Uterus (tissue), 3 donors: ENCODE measurements at regions not wholly inside any gene's neighbourhood (a gene's known extent, or its start where the extent isn't known, plus 50 kb on each side); places are given as distances from the start of the nearest gene placed in this dataset.

Source experiments
- DNase-seq, 2 donors: peaks; one replicate each; pipeline ENCODE4 v3.0.0-alpha.2; 2019 to 2020
- H3K27ac ChIP-seq, 2 donors: fragments of 200-600 bp; sonication (generic); 1 replicate in 1 of 2; 2 replicates in 1 of 2; pipeline ENCODE4 v1.5.1; 2016 to 2018
- H3K27me3 ChIP-seq, 2 donors: fragments of 200-600 bp; sonication (generic); one replicate each; pipeline ENCODE4 v1.5.1; 2018 to 2019; ENCODE audit warnings: control low read depth in 1 of 2
- H3K36me3 ChIP-seq, 2 donors: fragments of 200-600 bp; sonication (generic); one replicate each; pipeline ENCODE4 v1.5.1; 2019; ENCODE audit warnings: control low read depth in 1 of 2
- H3K4me1 ChIP-seq, 2 donors: fragments of 200-600 bp; sonication (generic); one replicate each; pipeline ENCODE4 v1.5.1; 2018 to 2019; ENCODE audit warnings: control low read depth in 1 of 2
- H3K4me3 ChIP-seq, 2 donors: fragments of 200-600 bp; sonication (generic); 1 replicate in 1 of 2; 2 replicates in 1 of 2; pipeline ENCODE4 v1.5.1; 2018 to 2019; ENCODE audit warnings: mild to moderate bottlenecking in 1 of 2
- H3K9me3 ChIP-seq, 2 donors: fragments of 200-600 bp; sonication (generic); one replicate each; pipeline ENCODE4 v1.5.1; 2019; ENCODE audit warnings: control low read depth in 1 of 2
- POLR2A ChIP-seq, 2 donors: fragments of 450-650 bp; IDR thresholded peaks; one replicate each; pipeline ENCODE4 v1.6.1; 2016; ENCODE audit warnings: antibody characterized with exemption in 2 of 2, mild to moderate bottlenecking in 1 of 2, moderate library complexity in 1 of 2
- intact Hi-C: fragments of 100-400 bp; cut with DNase I; formaldehyde crosslinking; loops from one replicate; pipeline ENCODE4 v1.15.1; 2023; ENCODE audit warnings: low total_unique reads
- TF ChIP-seq, protein P1 (sequence below), 4 experiments: fragments of 200-600 bp in 2 of 4; fragments of 450-650 bp in 2 of 4; sonication (generic) in 2 of 4; IDR thresholded peaks; one replicate each; pipeline ENCODE4 v1.5.1; 2016 to 2019; ENCODE audit warnings: antibody characterized with exemption in 4 of 4, mild to moderate bottlenecking in 2 of 4, moderate library complexity in 1 of 4
- donor health status: DM: yes; HTN: yes; CAD: no.

DNA sequence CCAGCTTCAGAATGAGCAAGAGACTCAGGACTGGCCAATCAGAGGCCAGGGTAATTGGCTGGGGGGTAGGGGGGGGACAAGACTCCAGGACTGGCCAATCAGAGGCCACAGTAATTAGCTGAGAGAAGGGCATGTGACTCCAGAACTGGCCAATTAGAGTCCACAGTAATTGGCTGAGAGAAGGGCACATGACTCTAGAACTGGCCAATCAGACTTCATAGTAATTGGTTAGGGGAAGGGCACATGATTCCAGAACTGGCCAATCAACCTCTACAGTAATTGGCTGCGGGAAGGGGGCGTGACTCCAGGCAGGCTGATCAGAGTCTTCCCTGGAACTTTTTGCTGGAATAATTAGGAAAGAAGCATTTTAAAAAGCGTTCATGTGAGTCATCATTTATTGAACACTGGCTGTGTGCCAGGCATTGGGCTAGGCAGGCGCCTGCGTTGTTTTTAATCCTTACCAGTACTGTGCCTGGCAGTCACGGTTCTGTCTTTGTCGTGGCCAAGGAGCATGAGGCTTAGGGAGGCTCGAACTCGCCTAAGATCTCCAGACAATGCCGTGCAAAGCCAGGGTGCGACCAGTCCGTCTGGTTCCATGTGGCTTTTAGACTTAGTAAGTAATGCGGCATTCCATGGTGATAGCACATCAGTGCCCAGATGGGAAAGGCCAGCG, 508.1 kb downstream of the TBC1D22A start:
- Histone ChIP-seq H3K9me3 (no peaks in the 10 kb centered on the region), H3K36me3 (no peaks in the 10 kb centered on the region), H3K27me3 (no peaks in the 10 kb centered on the region), H3K4me3 (no peak overlapping the region), H3K27ac (no peak overlapping the region), H3K4me1 (no peaks in the 10 kb centered on the region)
- intact Hi-C loops = no loop called here
- no peak for DNase-seq
- TF ChIP-seq, protein P1, sequence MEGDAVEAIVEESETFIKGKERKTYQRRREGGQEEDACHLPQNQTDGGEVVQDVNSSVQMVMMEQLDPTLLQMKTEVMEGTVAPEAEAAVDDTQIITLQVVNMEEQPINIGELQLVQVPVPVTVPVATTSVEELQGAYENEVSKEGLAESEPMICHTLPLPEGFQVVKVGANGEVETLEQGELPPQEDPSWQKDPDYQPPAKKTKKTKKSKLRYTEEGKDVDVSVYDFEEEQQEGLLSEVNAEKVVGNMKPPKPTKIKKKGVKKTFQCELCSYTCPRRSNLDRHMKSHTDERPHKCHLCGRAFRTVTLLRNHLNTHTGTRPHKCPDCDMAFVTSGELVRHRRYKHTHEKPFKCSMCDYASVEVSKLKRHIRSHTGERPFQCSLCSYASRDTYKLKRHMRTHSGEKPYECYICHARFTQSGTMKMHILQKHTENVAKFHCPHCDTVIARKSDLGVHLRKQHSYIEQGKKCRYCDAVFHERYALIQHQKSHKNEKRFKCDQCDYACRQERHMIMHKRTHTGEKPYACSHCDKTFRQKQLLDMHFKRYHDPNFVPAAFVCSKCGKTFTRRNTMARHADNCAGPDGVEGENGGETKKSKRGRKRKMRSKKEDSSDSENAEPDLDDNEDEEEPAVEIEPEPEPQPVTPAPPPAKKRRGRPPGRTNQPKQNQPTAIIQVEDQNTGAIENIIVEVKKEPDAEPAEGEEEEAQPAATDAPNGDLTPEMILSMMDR (IDR thresholded peaks at IDR 0.05) = no peak
- TF ChIP-seq POLR2A (IDR thresholded peaks at IDR 0.05) = no peak

DNA sequence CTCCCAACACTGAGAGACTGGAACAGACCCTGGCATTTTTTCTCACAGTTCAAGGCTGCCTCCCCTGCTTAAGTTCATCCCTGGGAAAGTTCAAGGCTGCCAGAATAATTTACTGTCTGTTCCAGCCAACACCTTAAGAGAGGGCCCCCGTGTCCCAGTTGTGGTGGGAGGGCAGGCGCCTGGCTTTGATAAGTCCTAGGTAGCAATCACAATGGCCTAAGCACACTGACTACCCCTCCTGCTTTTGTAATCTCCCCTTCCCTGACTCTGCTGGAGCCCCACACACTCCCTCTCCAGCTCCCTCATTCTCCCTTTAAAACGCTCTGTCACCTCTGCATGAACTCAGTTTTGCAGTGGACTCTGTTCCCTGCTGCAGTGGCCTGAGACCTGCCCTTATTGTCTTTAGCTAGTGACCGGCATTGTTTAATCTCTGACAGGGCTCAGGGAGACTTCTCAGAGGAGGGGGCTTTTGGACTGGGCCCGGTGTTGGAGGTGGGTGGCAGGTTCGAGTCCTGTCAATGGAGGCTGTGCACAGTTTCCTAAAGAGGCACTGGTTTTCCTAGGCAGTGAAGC, 507.2 kb downstream of the TBC1D22A start:
- Histone ChIP-seq H3K27me3 (no peaks in the 10 kb centered on the region), H3K4me1 (no peaks in the 10 kb centered on the region), H3K9me3 (no peaks in the 10 kb centered on the region), H3K27ac (no peak overlapping the region), H3K4me3 (no peak overlapping the region), H3K36me3 (no peaks in the 10 kb centered on the region)
- intact Hi-C loops = no loop called here
- no peak for DNase-seq
- TF ChIP-seq, protein P1 (IDR thresholded peaks at IDR 0.05) = no peak
- no peak for TF ChIP-seq POLR2A (IDR thresholded peaks at IDR 0.05)

DNA sequence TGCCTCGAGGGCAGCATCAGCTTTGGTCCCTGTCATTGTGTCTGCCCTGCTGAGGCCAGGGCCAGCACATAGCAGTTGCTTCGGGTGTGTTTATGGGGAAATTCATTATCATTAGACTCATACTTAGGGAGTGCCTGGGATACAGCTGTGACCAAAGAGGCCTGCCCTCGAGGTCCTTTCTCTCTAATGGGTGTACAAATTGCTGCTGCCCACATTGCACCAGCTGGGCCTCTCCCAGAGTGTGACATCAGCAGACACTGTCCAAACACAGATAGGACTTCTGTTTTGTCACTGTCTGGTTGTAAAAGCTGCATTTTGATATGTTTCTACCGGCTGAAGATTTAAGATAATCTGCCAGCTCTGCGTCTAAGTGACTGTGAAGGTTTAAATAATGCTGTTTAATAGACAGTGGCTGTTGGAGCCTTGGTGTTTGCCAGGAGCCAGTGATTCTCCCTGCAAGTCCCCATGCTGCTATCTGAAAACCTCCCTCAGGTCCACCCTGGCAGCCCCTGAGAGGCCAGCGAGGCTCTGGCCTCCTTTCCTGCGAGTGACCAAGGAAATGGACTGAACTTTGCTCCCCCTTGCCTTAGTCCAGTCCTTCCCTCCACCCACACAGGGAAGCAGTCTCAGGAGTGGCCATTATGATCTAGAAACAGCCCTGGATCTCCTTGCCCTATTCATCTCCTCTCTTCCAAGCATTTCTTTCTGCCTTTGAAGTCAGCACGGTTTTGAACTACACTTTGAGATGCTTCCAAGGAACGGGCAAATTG, 505.2 kb downstream of the TBC1D22A start:
- intact Hi-C loops = no loop called here
- H3K36me3 ChIP-seq = no peaks in the 10 kb centered on the region

DNA sequence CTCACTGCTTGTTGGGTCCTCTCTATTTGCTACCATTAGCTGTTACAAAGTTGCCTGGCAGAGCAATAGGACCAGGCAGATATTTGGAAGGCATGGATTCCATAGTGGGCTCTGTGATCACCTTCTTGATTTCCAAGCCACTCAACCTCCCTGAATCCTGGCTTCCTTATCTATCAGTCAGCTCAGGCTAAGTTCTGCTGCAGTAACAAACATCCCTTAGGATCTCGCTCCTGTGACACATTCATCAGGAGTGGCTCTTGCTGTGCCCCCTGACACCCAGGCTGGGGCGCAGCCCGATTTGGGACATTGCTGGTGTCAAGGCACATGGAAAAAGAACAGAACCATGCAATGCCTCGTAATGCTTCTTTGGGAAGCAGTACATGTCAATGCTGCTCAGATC, 503.9 kb downstream of the TBC1D22A start:
- intact Hi-C loops = no loop called here
- TF ChIP-seq, protein P1 (IDR thresholded peaks at IDR 0.05) = no peak
- TF ChIP-seq POLR2A (IDR thresholded peaks at IDR 0.05) = no peak
- Histone ChIP-seq H3K27ac (no peak overlapping the region), H3K4me3 (no peak overlapping the region), H3K9me3 (no peaks in the 10 kb centered on the region), H3K4me1 (no peaks in the 10 kb centered on the region), H3K36me3 (no peaks in the 10 kb centered on the region), H3K27me3 (no peaks in the 10 kb centered on the region)
- DNase-seq = no peak

More for the DNA sequence above, 505.2 kb downstream of the TBC1D22A start:
- DNase-seq = no peak
- Histone ChIP-seq H3K4me1 (no peaks in the 10 kb centered on the region), H3K9me3 (no peaks in the 10 kb centered on the region), H3K27ac (no peak overlapping the region), H3K27me3 (no peaks in the 10 kb centered on the region), H3K4me3 (no peak overlapping the region)
- TF ChIP-seq, protein P1 (IDR thresholded peaks at IDR 0.05) = no peak
- no peak for TF ChIP-seq POLR2A (IDR thresholded peaks at IDR 0.05)

DNA sequence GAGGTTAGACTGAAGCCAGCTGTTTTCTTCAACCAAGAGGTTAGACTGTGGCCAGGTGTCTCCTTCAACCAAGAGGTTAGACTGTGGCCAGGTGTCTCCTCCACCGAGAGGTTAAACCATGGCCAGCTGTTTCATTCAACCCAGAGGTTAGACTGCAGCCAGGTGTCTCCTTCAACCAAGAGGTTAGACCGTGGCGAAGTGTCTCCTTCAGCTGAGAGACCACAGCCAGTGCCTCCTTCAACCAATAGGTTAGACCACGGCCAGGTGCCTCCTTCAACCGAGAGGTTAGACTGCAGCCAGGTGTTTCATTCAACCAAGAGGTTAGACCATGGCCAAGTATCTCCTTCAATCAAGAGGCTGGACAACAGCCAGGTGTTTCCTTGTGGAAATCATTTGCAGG, 498.1 kb downstream of the TBC1D22A start:
- intact Hi-C loops = no loop called here
- H3K27ac ChIP-seq = no peak overlapping the region
- H3K36me3 ChIP-seq = no peaks in the 10 kb centered on the region
- no peak for TF ChIP-seq POLR2A (IDR thresholded peaks at IDR 0.05)
- no peaks in the 10 kb centered on the region for H3K9me3 ChIP-seq
- no peaks in the 10 kb centered on the region for H3K4me1 ChIP-seq
- H3K27me3 ChIP-seq = no peaks in the 10 kb centered on the region
- no peak overlapping the region for H3K4me3 ChIP-seq
- no peak for DNase-seq
